ENCODE measurements at regions not wholly inside any gene's neighbourhood (a gene's known extent, or its start where the extent isn't known, plus 50 kb on each side); places are given as distances from the start of the nearest gene placed in this dataset.

GRCh38 chr15:77764095-77764494 lies 131.4 kb upstream of the LINGO1 start:
- no peak for DNase-seq (ENCODE audit: low read depth in 2 of 2)

DNA sequence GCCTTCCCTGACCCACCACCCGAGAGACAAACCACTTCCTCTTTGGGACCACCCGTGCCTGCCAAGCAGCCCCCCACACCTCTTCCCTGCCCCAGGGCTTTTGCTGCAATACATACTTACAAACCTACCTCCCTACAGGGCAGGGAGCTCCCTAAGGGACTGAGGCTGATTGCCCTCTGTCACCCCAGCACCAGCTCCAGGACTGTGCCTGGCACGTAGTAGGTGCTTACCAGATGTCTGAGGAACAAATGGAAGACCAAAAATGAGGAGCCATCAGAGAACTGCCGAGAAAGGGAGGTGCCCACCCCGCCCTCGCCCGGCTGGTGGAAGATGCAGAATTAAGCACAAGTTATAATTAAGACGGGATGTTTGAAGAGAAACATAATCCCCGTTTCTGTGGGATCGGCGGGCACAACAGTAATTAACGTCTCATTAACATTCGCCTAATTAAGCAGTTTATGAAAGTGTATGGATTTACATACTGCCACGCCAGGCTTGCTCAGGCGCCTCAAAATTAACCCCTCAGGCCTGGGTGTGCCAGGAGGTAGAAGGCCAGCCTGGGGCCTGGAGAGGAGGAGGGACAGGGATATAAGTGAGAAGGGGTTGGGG lies 130.1 kb upstream of the LINGO1 start:
- no peak for DNase-seq (ENCODE audit: low read depth in 2 of 2)

DNA sequence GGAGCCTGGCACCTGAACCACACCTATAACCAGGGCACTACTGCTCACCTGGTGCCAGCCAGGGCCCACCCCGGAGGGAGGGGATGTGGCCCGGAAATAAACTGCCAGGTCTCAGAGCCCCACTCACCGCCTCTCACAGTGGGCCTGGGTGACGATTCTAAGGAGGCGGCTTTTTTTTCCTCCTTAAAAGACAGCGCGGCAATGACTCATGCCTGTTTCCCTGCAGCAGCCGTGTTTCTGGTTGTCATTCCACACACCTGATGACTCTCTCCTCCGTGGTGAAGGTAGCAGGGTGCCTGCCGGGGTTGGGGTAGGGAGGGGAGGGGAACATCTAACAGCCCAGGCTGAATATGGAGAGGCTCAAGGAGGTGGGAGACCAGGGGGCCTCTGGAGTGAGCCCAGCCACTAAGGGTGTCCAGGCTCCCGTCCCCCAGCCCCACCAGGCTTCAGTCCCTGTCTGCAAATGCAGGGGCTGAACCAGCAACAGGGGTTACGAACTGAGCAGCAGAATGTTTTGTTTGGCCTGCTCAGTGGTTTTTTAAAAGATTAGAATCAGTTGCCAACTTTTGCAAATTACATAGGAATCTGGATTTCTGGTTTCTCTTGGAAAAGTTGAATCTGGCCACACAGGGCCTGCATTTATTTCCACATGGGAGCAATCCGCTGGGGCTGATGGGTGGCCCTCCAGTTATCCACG lies 127.3 kb upstream of the LINGO1 start:
- DNase-seq (ENCODE audit: low read depth in 2 of 2) = no peak

DNA sequence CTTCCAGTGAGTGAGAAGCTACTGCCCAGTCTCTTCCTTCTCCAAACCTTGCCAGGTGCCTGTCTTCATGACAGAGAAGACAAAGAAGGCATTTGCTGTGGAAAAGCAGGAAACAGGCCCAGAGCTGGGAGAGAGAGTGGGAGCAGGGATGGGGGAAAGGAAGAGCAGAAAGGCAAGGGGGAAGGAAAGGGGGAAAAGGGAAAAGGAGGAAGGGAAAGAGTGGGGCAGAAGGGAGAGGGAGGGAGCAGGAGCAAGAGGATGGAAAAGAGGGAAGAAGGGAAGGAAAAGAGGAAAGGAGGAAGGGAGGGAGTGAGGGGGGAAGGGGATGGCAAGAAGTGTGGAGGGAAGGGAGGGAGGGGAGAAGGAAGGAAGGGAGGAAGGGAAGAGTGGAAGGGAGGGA lies 121.2 kb upstream of the LINGO1 start:
- no peak for DNase-seq (ENCODE audit: low read depth in 2 of 2)

DNA sequence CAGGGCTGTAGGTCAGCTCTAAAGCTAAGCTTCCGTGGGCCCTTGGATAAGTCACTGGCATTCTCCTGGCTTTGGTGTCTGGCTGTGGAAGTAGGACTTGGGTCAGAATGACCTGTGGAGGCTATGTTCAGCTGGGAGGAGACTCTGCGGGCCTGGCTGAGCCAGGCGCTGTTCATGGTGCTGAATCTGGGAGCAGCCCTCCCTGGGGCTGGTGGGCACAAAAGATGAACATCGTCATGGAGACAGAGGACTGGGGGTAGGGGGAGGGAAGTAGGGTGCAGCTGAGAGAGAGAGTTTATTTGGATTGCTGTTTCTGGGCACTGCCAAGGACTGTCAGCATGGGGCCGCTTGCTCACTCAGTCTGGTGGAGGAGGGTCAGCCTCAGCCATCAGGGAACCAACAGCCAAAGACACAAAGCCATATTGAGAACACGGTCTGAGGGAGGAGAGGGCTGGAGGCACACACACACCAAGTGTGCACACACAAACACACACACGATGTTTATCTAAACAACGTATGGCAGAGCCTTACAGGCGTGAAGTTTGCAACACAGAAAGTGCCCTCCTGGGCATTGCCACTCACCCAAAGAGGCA lies 120.7 kb upstream of the LINGO1 start:
- no peak for DNase-seq (ENCODE audit: low read depth in 2 of 2)

DNA sequence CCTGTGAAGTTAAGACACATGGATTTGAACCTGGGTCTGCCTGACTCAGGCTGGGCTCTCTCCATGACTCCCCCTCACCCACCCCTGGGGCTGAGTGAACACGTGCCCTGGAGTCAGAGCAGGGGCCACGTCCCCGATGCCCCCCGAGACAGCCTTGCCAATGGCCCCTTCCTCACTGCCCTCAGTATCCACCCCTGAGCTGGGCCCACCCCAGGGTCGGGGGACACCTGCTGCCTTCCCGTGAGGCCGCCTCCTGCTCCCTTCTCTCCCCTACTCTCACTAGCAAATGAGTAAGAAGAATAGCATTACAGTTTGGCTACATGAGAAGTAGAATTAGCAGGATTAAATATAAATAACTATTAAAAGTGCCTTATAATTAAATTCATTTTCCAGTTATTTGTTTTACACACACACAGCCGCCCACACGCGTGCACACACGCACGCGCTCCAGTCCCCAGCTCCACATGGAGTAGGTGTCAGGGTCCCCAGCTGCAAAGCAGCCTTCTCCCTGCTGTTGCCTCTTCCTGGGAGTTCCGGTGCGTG lies 117.4 kb upstream of the LINGO1 start:
- DNase-seq (ENCODE audit: low read depth in 2 of 2) = no peak

GRCh38 chr15:77749236-77749997 lies 116.7 kb upstream of the LINGO1 start:
- no peak for DNase-seq (ENCODE audit: low read depth in 2 of 2)

DNA sequence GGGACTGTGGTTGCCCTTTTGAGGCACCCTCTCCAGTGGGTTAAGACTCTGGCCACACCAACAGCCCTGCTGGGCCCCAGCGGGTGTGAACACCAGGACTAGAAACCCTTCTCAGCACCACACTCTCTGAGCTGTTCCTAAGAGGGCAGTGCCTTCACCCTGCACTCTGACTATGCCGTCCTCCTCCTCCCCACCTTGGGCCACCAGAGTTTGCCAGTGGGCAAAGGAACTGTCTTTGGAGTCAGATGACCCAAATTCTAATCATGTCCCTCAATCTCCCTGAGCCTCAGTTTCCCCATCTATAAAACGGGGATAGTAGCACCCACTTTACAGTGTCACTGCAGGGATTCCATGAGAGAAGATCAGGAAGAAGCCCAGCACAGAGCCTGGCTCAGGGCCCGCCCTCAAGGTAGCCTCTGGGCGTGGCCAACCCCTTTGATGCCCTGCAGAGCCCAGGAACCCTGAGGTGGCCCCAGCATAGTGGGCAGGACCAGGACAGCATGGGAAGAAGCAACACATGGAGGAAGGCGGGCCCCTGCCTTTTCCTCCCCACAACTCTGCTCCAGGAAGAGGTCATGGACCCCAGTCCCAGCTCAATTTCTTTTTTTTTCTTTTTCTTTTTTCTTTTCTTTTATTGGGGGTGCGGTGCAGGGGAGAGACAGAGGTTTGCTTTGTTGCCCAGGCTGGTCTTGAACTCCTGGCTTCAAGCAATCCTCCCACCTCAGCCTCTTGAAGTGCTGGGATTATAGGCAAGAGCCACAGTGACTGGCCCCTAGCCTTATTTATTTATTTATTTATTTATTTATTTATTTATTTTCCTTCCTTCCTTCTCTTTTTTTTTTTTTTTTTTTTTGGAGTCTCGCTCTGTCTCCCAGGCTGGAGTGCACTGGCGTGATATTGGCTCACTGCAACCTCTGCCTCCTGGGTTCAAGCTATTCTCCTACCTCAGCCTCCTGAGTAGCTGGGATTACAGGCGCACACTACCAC lies 115.7 kb upstream of the LINGO1 start:
- DNase-seq (ENCODE audit: low read depth in 2 of 2) = no peak

DNA sequence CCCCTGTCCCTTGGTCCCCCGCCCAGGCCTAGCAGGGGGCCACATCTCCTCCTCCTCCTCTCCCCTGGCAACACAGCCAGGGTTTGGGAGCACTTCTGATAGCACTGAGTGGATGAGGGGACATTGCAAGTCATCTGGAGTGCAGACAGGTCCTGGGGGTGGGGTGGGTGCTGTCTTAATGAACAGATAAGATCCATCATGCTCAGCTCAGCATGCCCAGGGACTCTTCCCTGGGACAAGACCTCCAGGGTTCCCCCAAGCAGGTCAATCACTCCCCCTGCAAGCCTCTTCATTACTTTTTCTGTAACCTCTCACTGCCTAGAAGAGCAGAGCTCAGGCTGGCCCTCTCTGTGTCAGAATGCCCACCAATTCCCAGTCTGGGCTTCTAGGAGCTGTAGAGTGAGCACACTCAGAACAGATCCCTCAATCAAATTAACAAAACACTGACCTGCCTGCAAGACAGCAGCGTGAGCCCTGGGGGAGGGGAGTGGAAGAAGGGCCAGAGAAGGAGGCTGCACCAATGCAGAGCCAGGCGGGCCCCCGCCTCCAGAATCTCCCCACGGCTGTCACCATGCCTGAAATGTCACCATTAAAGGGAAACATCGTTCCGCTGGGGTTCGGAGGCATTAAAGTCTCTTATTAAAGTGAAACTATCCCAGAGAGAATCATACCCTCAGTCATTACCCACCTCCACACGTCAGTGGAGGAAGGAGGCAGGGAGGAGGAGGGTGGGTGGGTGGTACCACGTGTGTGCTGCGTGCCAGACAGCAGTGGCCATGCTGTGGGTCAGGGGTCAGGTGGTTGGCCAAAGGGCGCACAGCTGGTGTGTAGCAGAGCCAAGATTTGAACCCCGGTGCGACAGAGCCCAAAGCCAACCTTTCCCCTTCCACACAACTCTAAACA lies 114.7 kb upstream of the LINGO1 start:
- DNase-seq (ENCODE audit: low read depth in 2 of 2) = no peak

DNA sequence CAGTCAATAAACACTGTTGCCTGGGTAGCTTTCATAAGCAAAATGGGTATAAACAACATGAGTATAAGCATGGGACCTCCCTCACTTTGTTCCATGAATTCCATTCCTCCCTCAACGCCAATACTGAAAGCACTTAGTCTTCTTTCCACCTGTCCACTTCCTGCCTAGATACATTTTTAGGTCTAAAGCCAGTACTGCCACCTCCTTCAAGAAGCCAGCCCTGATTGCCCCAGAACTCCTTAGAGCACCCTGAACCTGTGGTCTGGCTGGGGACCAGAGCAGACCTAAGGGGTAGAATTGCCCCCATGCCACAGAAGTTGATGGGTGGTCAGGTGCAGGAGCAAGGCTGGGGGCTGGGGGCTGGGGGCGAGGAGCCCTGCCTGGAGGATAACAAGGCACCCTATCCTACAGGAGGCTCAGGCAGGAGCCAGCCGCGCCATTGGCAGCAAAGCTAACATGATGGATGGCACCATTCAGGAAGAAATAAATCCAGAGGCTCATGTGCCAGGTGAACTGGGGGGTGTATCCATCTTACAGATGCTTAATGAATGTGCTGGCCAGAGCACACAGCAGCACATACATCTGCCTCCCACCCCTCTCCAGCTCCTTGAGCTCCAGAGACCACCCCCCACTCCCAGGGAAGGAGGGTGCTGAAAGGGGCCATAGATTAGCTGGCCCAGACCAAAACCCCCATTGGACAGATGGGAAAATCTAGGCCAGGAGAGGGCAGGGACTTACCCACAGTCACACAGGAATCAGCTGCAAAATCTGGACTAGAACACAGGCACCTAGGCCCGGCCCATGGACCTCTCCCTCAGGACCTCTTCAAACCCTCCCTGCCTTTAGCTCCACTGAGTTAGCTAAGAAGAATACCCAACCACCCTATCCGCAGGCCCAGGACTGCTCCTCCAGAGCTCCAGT lies 113.8 kb upstream of the LINGO1 start:
- DNase-seq (ENCODE audit: low read depth in 2 of 2) = no peak

- no peak for DNase-seq (ENCODE audit: low read depth in 2 of 2)
Observed at GRCh38 chr15:77744398-77744797, 111.7 kb upstream of the LINGO1 start.

GRCh38 chr15:77742570-77742969 lies 109.9 kb upstream of the LINGO1 start:
- DNase-seq (ENCODE audit: low read depth in 2 of 2) = no peak

DNA sequence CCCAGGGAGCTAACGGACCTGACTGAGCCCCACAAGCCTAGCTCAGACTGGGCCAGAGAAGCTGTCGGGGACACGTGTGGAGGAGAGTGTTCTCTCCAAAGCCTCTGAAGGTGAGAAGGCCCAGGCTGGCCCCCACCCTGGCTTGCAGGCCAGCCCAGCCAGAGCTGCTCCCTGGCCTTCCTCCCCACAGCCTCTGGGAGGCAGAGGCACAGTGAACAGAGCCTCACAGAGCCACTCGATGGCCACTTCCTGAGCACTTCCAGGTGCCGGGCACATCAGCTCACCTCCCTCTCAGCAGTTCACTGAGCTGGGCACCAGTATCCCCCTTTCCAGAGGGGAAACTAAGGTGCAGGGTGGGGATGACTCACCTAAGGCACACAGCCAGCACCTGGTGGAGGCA lies 109.4 kb upstream of the LINGO1 start:
- no peak for DNase-seq (ENCODE audit: low read depth in 2 of 2)

DNA sequence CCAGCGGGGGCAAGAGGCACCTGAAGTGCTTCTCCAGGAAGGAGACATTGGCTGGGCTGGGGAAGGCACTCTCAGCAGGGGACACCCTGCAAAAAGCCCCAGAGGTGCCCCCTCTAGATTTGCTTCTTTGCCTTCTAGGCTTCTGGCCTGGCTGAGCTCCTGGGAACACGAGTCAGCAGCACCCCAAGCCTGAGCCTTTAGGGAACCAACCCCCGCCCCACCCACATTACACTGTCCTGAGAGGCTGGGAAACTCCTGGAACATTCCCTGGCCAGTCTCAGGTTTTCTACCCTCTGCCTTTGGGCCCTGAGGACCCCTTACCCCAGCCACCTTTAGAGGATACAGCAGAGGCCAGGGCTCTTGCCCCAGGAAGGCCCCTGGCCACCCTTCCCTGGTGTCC lies 108.4 kb upstream of the LINGO1 start:
- DNase-seq (ENCODE audit: low read depth in 2 of 2) = no peak

DNA sequence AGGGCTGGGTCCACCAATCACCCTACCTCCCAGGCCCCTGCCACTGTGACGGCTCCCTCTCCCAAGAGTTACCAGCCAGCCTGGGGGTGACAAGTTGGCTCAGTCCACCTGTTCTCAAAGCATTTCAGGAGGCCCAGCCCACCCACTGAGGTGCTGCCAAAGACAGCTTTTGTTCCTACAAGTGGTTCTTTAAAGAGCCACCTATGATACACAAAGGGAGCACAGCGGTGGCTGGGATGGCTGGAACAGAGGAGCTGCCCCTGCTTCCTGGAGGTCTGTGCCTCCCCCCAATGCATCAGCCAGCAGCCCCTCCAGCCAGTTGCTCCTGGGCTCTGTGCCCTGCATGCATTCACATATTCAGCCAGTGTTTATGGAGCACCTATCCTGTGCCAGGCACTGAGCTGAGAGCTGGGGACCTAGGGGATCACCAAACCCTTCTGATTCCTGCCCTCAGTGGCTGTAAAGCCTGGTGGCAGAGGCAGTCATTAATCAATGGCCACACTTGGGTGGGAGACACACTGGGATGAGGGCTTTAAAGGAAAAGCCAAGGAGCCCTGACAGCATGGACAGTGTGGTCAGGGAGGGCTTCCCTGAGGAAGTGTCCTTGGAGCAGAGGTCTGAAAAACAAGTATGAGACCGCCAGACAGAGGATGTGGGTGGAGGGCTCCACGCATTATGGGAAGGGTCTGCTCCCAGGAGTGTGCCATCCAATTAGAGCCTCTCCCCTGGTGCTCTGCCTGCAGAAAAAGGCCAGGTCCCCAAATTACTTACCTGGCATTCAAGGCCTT lies 107.1 kb upstream of the LINGO1 start:
- DNase-seq (ENCODE audit: low read depth in 2 of 2) = no peak

GRCh38 chr15:77738441-77739302 lies 106.0 kb upstream of the LINGO1 start:
- no peak for DNase-seq (ENCODE audit: low read depth in 2 of 2)

GRCh38 chr15:77738038-77738370 lies 105.3 kb upstream of the LINGO1 start:
- DNase-seq (ENCODE audit: low read depth in 2 of 2) = no peak

Measured in stimulated activated CD4-positive, alpha-beta T cell treated with anti-CD3 and anti-CD28 coated beads, Interleukin-1b, Interleukin-23, amount 100 ng/mL, for 4 hours (primary cell).